HEK293T (cell line): ENCODE measurements at regions not wholly inside any gene's neighbourhood (a gene's known extent, or its start where the extent isn't known, plus 50 kb on each side); places are given as distances from the start of the nearest gene placed in this dataset.

Source experiments
- CTCF ChIA-PET: fragments of 350-600 bp; formaldehyde crosslinking; extraction: SDS; loops from one replicate; lab custom pipeline; 2021; ENCODE audit warnings: antibody characterized with exemption, inconsistent platforms; lab: Yijun Ruan, JAX
- POLR2A ChIA-PET: fragments of 350-600 bp; formaldehyde crosslinking; extraction: SDS; loops from one replicate; lab custom pipeline; 2020; ENCODE audit warnings: antibody characterized with exemption, inconsistent platforms; lab: Yijun Ruan, JAX
- DNase-seq: peaks from one replicate; pipeline ENCODE4 v3.0.0; 2012; ENCODE audit warnings: mixed read lengths; ENCODE audit errors: extremely low spot score
- ARNT ChIP-seq: fragments of 450-650 bp; IDR thresholded peaks from 2 replicates; pipeline ENCODE4 v1.6.1; 2017; ENCODE audit warnings: mild to moderate bottlenecking
- BHLHE40 ChIP-seq: fragments of 450-650 bp; IDR thresholded peaks from 2 replicates; pipeline ENCODE4 v1.6.1; 2016; ENCODE audit warnings: mild to moderate bottlenecking, moderate library complexity, borderline replicate concordance
- ELF4 ChIP-seq: fragments of 450-650 bp; IDR thresholded peaks from 2 replicates; pipeline ENCODE4 v1.6.1; 2017; ENCODE audit warnings: antibody characterized with exemption
- FOXK2 ChIP-seq: fragments of 450-650 bp; IDR thresholded peaks from 2 replicates; pipeline ENCODE4 v1.6.1; 2016; ENCODE audit warnings: mild to moderate bottlenecking
- FOXM1 ChIP-seq: fragments of 450-650 bp; IDR thresholded peaks from 2 replicates; pipeline ENCODE4 v1.6.1; 2017; ENCODE audit warnings: mild to moderate bottlenecking, borderline replicate concordance
- HDGF ChIP-seq: fragments of 450-650 bp; IDR thresholded peaks from 2 replicates; pipeline ENCODE4 v1.6.1; 2017; ENCODE audit warnings: antibody characterized with exemption, borderline replicate concordance
- L3MBTL2 ChIP-seq: fragments of 450-650 bp; conservative IDR thresholded peaks from 2 replicates; pipeline ENCODE4 v1.6.1; 2016; ENCODE audit warnings: mild to moderate bottlenecking
- LEF1 ChIP-seq: fragments of 450-650 bp; IDR thresholded peaks from 2 replicates; pipeline ENCODE4 v1.6.1; 2017; ENCODE audit warnings: mild to moderate bottlenecking, borderline replicate concordance
- NFRKB ChIP-seq: fragments of 450-650 bp; IDR thresholded peaks from 2 replicates; pipeline ENCODE4 v1.6.1; 2016; ENCODE audit warnings: mild to moderate bottlenecking, moderate library complexity
- SUZ12 ChIP-seq: fragments of 450-650 bp; IDR thresholded peaks from 2 replicates; pipeline ENCODE4 v1.6.1; 2016; ENCODE audit warnings: mild to moderate bottlenecking
- ZNF384 ChIP-seq: fragments of 450-650 bp; IDR thresholded peaks from 2 replicates; pipeline ENCODE4 v1.6.1; 2016
- TF ChIP-seq, protein P1 (sequence below): fragments of 450-650 bp; IDR thresholded peaks from 2 replicates; pipeline ENCODE4 v1.6.1; 2016

- CTCF ChIA-PET: interaction anchor here (1.4 kb wide), 1 partner anchor 11 kb away, joined by 3 read pairs; no protein-coding TSS in a partner anchor
- POLR2A ChIA-PET: no interaction called here
- DNase-seq: no peak
Measured at GRCh38 chr21:29245863-29246262, 52.9 kb upstream of the BACH1 start.

DNA sequence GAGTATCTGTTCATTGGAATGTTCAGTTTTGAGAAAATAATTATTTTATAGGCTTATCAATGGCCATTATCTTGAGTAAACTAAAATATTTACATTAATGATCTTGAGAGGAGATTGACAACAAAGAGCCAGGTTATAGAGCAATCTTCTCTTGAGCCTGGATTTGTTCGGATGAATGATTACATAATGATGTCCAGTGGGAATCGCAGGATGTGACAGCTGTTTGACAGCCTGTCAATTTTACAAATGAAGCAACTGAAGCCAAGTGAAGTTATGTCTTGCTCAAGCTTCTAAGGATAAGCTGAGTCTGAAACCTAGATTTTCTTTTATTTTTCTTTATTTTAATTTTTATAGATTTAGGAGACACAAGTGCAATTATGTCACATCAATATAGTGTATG lies 52.1 kb upstream of the BACH1 start:
- no peak for TF ChIP-seq ARNT
- ChIA-PET POLR2A (no interaction called here), CTCF (no interaction called here)
- DNase-seq: no peak

More at GRCh38 chr21:29245863-29246262, 52.9 kb upstream of the BACH1 start:
- TF ChIP-seq L3MBTL2 (no peak), FOXK2 (no peak), FOXM1 (no peak), HDGF (no peak), NFRKB (no peak), SUZ12 (no peak), ARNT (no peak), LEF1 (no peak), ELF4 (no peak), BHLHE40 (no peak)
- TF ChIP-seq, protein P1, sequence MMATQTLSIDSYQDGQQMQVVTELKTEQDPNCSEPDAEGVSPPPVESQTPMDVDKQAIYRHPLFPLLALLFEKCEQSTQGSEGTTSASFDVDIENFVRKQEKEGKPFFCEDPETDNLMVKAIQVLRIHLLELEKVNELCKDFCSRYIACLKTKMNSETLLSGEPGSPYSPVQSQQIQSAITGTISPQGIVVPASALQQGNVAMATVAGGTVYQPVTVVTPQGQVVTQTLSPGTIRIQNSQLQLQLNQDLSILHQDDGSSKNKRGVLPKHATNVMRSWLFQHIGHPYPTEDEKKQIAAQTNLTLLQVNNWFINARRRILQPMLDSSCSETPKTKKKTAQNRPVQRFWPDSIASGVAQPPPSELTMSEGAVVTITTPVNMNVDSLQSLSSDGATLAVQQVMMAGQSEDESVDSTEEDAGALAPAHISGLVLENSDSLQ: no peak

- POLR2A ChIA-PET: no interaction called here
- no peak for DNase-seq
- no peak for TF ChIP-seq ZNF384
- TF ChIP-seq FOXM1: no peak
- CTCF ChIA-PET: no interaction called here
Measured at GRCh38 chr21:29248124-29248523, 50.6 kb upstream of the BACH1 start.
